Caco-2 (cell line): ENCODE measurements at regions not wholly inside any gene's neighbourhood (a gene's known extent, or its start where the extent isn't known, plus 50 kb on each side); places are given as distances from the start of the nearest gene placed in this dataset.

Experiments used
- BruUV-seq: library from RNA; stranded (reverse); fragments of 400-500 nt; replicated peaks from 2 replicates; lab custom pipeline; 2021; lab: Mats Ljungman, UMichigan
- CTCF ChIA-PET: fragments of 300-600 bp; sonication (Branson Sonifier 250); formaldehyde crosslinking; loops from one replicate; lab custom pipeline; 2022; ENCODE audit warnings: antibody characterized with exemption; lab: Charles Lee
- POLR2A ChIA-PET: fragments of 300-600 bp; sonication (Branson Sonifier 250); formaldehyde crosslinking; loops from one replicate; lab custom pipeline; 2022; ENCODE audit warnings: antibody characterized with exemption; lab: Charles Lee
- DNase-seq, 2 experiments: peaks; one replicate each; pipeline versions ENCODE4 v3.0.0 to v3.0.0-alpha.2; 2020 to 2022
- H3K27me3 ChIP-seq: replicated peaks from 2 replicates; pipeline ENCODE4 v1.6.0; 2011; ENCODE audit warnings: low read length; ENCODE audit not compliant: control insufficient read depth, insufficient read depth
- H3K36me3 ChIP-seq: 2 replicates; pipeline ENCODE4 v1.5.1; 2011; ENCODE audit warnings: low read length; ENCODE audit not compliant: control insufficient read depth, insufficient read depth
- H3K4me1 ChIP-seq: fragments of 250-450 bp; sonication (Bioruptor Pico); 2 replicates; pipeline ENCODE4 v1.5.1; 2020; ENCODE audit warnings: mild to moderate bottlenecking
- H3K4me3 ChIP-seq: 2 replicates; pipeline ENCODE4 v1.5.1; 2011; ENCODE audit warnings: low read depth, mild to moderate bottlenecking, control low read depth, low read length
- H3K9me3 ChIP-seq: fragments of 250-450 bp; sonication (Bioruptor Pico); 2 replicates; pipeline ENCODE4 v1.5.1; 2020; ENCODE audit warnings: mild to moderate bottlenecking, moderate library complexity
- H3K27ac Mint-ChIP-seq: one replicate; pipeline ENCODE4 v1.8.0; 2022; ENCODE audit warnings: mixed read lengths; ENCODE audit not compliant: unreplicated experiment
- H3K27me3 Mint-ChIP-seq: one replicate; pipeline ENCODE4 v1.8.0; 2022; ENCODE audit warnings: mixed read lengths; ENCODE audit not compliant: insufficient read depth, unreplicated experiment
- H3K36me3 Mint-ChIP-seq: one replicate; pipeline ENCODE4 v1.8.0; 2022; ENCODE audit warnings: mild to moderate bottlenecking, mixed read lengths; ENCODE audit not compliant: insufficient read depth, unreplicated experiment
- H3K4me1 Mint-ChIP-seq: one replicate; pipeline ENCODE4 v1.8.0; 2022; ENCODE audit warnings: low read depth, mixed read lengths; ENCODE audit not compliant: unreplicated experiment
- H3K4me3 Mint-ChIP-seq: one replicate; pipeline ENCODE4 v1.8.0; 2022; ENCODE audit warnings: mild to moderate bottlenecking, moderate library complexity, mixed read lengths; ENCODE audit not compliant: unreplicated experiment
- H3K9me3 Mint-ChIP-seq: one replicate; pipeline ENCODE4 v1.8.0; 2022; ENCODE audit warnings: mixed read lengths; ENCODE audit not compliant: unreplicated experiment
- CTCF ChIP-seq, 2 experiments: fragments of 200-600 bp in 1 of 2; IDR thresholded peaks; 1 replicate in 1 of 2; 2 replicates in 1 of 2; pipeline versions ENCODE4 v1.5.1 to v1.8.0; 2011 to 2022; ENCODE audit warnings: antibody characterized with exemption in 1 of 2, control low read depth in 1 of 2, inconsistent platforms in 1 of 2, low read depth in 1 of 2, low read length in 1 of 2, mild to moderate bottlenecking in 1 of 2, moderate library complexity in 1 of 2; ENCODE audit not compliant: insufficient read depth in 1 of 2, severe bottlenecking in 1 of 2, unreplicated experiment in 1 of 2
- intact Hi-C: fragments of 100-400 bp; cut with micrococcal nuclease; formaldehyde crosslinking; loops from one replicate; pipeline ENCODE4 v1.10.0; 2022; ENCODE audit not compliant: unreplicated experiment

DNA sequence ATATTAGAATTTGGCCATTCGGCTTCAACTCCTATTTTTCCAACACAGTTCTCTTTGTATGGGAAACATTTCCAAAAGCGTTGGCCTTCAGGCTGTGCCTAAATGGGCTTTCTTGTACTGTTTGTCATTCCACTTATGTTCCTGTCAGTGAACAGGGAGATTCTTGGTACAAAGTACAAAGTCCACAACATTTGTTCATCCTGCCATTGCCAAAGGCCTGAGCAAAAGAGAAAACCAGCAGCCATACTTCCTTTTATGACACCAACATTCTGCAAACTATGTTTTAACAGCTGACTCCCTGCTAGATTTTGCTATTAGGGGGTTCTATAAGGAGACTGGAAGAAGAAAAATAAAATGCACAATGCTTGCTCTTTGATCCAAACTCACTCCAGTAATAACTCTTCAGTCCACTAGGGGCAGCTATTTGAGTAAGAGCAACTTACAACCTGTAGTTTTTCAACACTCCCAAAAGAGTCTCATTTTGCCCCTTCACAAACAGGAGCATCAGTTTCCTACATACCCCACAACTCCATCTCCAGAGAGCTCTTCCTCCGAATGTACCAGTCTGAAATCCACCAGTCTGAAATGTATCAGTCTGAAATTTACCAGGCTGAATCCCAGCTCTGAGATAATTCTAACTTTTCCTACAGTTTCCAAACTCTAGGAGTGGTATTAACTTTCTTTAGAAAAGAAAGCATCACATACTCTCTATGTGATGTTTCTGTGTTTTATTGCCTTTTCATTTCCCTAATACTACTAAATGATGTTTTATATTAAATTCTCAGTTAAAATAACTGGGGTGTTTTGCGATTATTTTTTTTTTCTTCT lies 693.8 kb downstream of the DNAH5 start:
- intact Hi-C loops: no loop called here
- H3K9me3 Mint-ChIP-seq: no peaks in the 10 kb centered on the region
- Histone ChIP-seq H3K4me1 (peaks cover 4% of the 10 kb centered on the region; the same call in 1 of the 2 replicates), H3K27me3 (no peaks in the 10 kb centered on the region), H3K9me3 (no peaks in the 10 kb centered on the region), H3K36me3 (no peaks in the 10 kb centered on the region), H3K4me3 (no peak overlapping the region)
- BruUV-seq: no TSS peak
- H3K36me3 Mint-ChIP-seq: no peaks in the 10 kb centered on the region
- H3K27ac Mint-ChIP-seq: no peak overlapping the region
- DNase-seq: no peak
- H3K27me3 Mint-ChIP-seq: no peaks in the 10 kb centered on the region
- ChIA-PET POLR2A (no interaction called here), CTCF (no interaction called here)
- H3K4me3 Mint-ChIP-seq: no peak overlapping the region
- TF ChIP-seq CTCF (IDR thresholded peaks at IDR 0.05; ENCODE audit: insufficient read depth in 1 of 2, low read depth in 1 of 2, low read length in 1 of 2, severe bottlenecking in 1 of 2, unreplicated experiment in 1 of 2): peak; percentile 47 to 70
- no peaks in the 10 kb centered on the region for H3K4me1 Mint-ChIP-seq

DNA sequence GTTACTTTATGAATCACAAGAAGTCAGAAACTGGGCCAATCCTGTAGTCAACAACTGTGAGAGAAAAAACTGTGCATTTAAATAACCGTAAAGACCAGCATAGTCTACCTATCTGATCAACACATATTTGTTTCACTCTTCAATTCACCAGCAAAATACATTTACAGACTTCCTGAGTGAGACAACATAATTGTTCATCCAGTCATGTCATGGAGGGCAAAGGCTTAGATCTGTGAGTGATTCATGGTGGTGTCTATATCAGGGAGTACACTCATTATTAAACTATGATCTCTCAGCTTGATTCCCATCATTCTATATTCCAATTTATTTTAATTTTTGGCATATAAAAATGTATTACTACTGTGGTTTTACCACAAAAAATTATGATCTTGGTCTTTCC lies 694.6 kb downstream of the DNAH5 start:
- Histone ChIP-seq H3K27me3 (no peaks in the 10 kb centered on the region), H3K9me3 (no peaks in the 10 kb centered on the region), H3K4me3 (no peak overlapping the region), H3K4me1 (peaks cover 4% of the 10 kb centered on the region; the same call in 1 of the 2 replicates), H3K36me3 (no peaks in the 10 kb centered on the region)
- no peak for TF ChIP-seq CTCF (IDR thresholded peaks at IDR 0.05; ENCODE audit: insufficient read depth in 1 of 2, low read depth in 1 of 2, low read length in 1 of 2, severe bottlenecking in 1 of 2, unreplicated experiment in 1 of 2)
- CTCF ChIA-PET: no interaction called here
- H3K27me3 Mint-ChIP-seq: no peaks in the 10 kb centered on the region
- H3K27ac Mint-ChIP-seq: no peak overlapping the region
- no TSS peak for BruUV-seq
- no peak for DNase-seq
- intact Hi-C loops: no loop called here
- H3K4me1 Mint-ChIP-seq: no peaks in the 10 kb centered on the region
- POLR2A ChIA-PET: no interaction called here
- H3K4me3 Mint-ChIP-seq: no peak overlapping the region
- H3K9me3 Mint-ChIP-seq: no peaks in the 10 kb centered on the region
- H3K36me3 Mint-ChIP-seq: no peaks in the 10 kb centered on the region

GRCh38 chr5:13248253-13248652 lies 696.2 kb downstream of the DNAH5 start:
- H3K9me3 ChIP-seq: 0 out of 2 replicates have a peak, but pooled peaks cover 4% of the 10 kb centered on the region
- ChIA-PET POLR2A (no interaction called here), CTCF (no interaction called here)
- intact Hi-C loops: no loop called here
- Mint-ChIP-seq H3K36me3 (no peaks in the 10 kb centered on the region), H3K9me3 (no peaks in the 10 kb centered on the region), H3K4me1 (no peaks in the 10 kb centered on the region), H3K4me3 (no peak overlapping the region), H3K27me3 (no peaks in the 10 kb centered on the region), H3K27ac (no peak overlapping the region)
- no peak for TF ChIP-seq CTCF (IDR thresholded peaks at IDR 0.05; ENCODE audit: insufficient read depth in 1 of 2, low read depth in 1 of 2, low read length in 1 of 2, severe bottlenecking in 1 of 2, unreplicated experiment in 1 of 2)
- H3K27me3 ChIP-seq: no peaks in the 10 kb centered on the region
- peaks cover 4% of the 10 kb centered on the region; the same call in 1 of the 2 replicates for H3K4me1 ChIP-seq
- no peaks in the 10 kb centered on the region for H3K36me3 ChIP-seq
- no TSS peak for BruUV-seq
- DNase-seq: no peak
- no peak overlapping the region for H3K4me3 ChIP-seq
